CD4-positive, alpha-beta T cell treated with Interleukin-21 for 1 hour (primary cell): ENCODE measurements at regions not wholly inside any gene's neighbourhood (a gene's known extent, or its start where the extent isn't known, plus 50 kb on each side); places are given as distances from the start of the nearest gene placed in this dataset.
A peak's percentile ranks its signal among the peaks of the same experiment; 100 is the strongest.
"Not testable (repeated sequence)": the region's sequence is repeated elsewhere in the genome, so short reads cannot be mapped to it uniquely, and the experiment has no call there.

Source experiments
- DNase-seq: peaks from one replicate; pipeline ENCODE4 v3.0.0-alpha.2; 2020

- DNase-seq: no peak
These were observed 253.0 kb upstream of the ARRDC3 start for GRCh38 chr5:91635950-91636734.

GRCh38 chr5:91632871-91633270, 249.8 kb upstream of the ARRDC3 start:
- no peak for DNase-seq

- DNase-seq: no peak
These were observed 228.6 kb upstream of the ARRDC3 start for GRCh38 chr5:91611746-91612145.

GRCh38 chr5:91607675-91608074, 224.6 kb upstream of the ARRDC3 start:
- DNase-seq: no peak

GRCh38 chr5:91599863-91600262, 216.7 kb upstream of the ARRDC3 start:
- no peak for DNase-seq

GRCh38 chr5:91598216-91598615, 215.1 kb upstream of the ARRDC3 start:
- DNase-seq: no peak

- no peak for DNase-seq
These were observed 212.3 kb upstream of the ARRDC3 start for GRCh38 chr5:91595424-91595823.

- DNase-seq: no peak
These were observed 208.0 kb upstream of the ARRDC3 start for GRCh38 chr5:91591076-91591475.

- no peak for DNase-seq
These were observed 203.1 kb upstream of the ARRDC3 start for GRCh38 chr5:91586232-91586631.

- no peak for DNase-seq
These were observed 201.2 kb upstream of the ARRDC3 start for GRCh38 chr5:91584352-91584751.

GRCh38 chr5:91566012-91566411, 182.9 kb upstream of the ARRDC3 start:
- not testable (repeated sequence) for DNase-seq

GRCh38 chr5:91562922-91563321, 179.8 kb upstream of the ARRDC3 start:
- DNase-seq: no peak

GRCh38 chr5:91541696-91542095, 158.6 kb upstream of the ARRDC3 start:
- DNase-seq: no peak

- no peak for DNase-seq
These were observed 155.1 kb upstream of the ARRDC3 start for GRCh38 chr5:91538179-91538578.

GRCh38 chr5:91535499-91535898, 152.4 kb upstream of the ARRDC3 start:
- DNase-seq: no peak

- no peak for DNase-seq
These were observed 151.2 kb upstream of the ARRDC3 start for GRCh38 chr5:91534332-91534731.

GRCh38 chr5:91532779-91533178, 149.7 kb upstream of the ARRDC3 start:
- DNase-seq: no peak

- no peak for DNase-seq
These were observed 149.2 kb upstream of the ARRDC3 start for GRCh38 chr5:91532281-91532680.

GRCh38 chr5:91528831-91529230, 145.7 kb upstream of the ARRDC3 start:
- DNase-seq: no peak

- DNase-seq: no peak
These were observed 138.7 kb upstream of the ARRDC3 start for GRCh38 chr5:91521785-91522184.

- no peak for DNase-seq
These were observed 138.2 kb upstream of the ARRDC3 start for GRCh38 chr5:91521334-91521733.

GRCh38 chr5:91514400-91514799, 131.3 kb upstream of the ARRDC3 start:
- no peak for DNase-seq

- DNase-seq: no peak
These were observed 120.2 kb upstream of the ARRDC3 start for GRCh38 chr5:91503321-91503720.

- no peak for DNase-seq
These were observed 117.6 kb upstream of the ARRDC3 start for GRCh38 chr5:91500758-91501157.

- peak; percentile 51 for DNase-seq
These were observed 116.9 kb upstream of the ARRDC3 start for GRCh38 chr5:91499943-91500531.
